Esophagus muscularis mucosa (tissue), 4 donors: ENCODE measurements at regions not wholly inside any gene's neighbourhood (a gene's known extent, or its start where the extent isn't known, plus 50 kb on each side); places are given as distances from the start of the nearest gene placed in this dataset.

ENCODE experiments used
- EP300 ChIP-seq: sonication (generic); formaldehyde crosslinking; IDR thresholded peaks from one replicate; pipeline ENCODE4 v1.6.1; 2017; ENCODE audit warnings: antibody characterized with exemption
- POLR2A ChIP-seq: fragments of 450-650 bp; IDR thresholded peaks from one replicate; pipeline ENCODE4 v1.6.1; 2017; ENCODE audit warnings: antibody characterized with exemption, moderate library complexity, mild to moderate bottlenecking, low read depth
- TF ChIP-seq, protein P1 (sequence below), 3 experiments: fragments of 200-600 bp in 2 of 3; fragments of 450-650 bp in 1 of 3; sonication (generic) in 2 of 3; IDR thresholded peaks; one replicate each; pipeline ENCODE4 v1.5.1; 2017 to 2019; ENCODE audit warnings: antibody characterized with exemption in 3 of 3, mild to moderate bottlenecking in 2 of 3, moderate library complexity in 1 of 3

DNA sequence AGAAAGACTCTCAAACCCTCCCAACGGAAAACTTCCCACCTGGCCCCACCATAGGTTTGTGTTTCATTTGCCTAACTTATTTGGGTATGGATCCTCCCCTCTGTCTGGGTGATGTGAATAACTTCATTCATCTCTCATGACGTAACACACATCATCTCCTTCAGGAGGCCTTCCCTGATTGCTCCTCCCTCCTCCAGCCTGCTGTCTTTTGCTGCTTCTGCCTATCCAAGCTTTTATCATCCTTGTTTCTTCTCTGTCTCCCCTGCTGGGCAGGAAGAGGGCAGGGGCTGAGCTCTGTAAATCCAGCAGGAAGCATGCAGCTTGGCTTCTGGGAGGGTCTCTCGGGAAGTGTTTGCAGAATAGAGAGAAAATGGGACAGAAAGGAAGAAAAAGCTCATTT is 766.0 kb upstream of the TBX3 start:
- no peak for TF ChIP-seq EP300
- TF ChIP-seq POLR2A, result no peak
- TF ChIP-seq, protein P1, sequence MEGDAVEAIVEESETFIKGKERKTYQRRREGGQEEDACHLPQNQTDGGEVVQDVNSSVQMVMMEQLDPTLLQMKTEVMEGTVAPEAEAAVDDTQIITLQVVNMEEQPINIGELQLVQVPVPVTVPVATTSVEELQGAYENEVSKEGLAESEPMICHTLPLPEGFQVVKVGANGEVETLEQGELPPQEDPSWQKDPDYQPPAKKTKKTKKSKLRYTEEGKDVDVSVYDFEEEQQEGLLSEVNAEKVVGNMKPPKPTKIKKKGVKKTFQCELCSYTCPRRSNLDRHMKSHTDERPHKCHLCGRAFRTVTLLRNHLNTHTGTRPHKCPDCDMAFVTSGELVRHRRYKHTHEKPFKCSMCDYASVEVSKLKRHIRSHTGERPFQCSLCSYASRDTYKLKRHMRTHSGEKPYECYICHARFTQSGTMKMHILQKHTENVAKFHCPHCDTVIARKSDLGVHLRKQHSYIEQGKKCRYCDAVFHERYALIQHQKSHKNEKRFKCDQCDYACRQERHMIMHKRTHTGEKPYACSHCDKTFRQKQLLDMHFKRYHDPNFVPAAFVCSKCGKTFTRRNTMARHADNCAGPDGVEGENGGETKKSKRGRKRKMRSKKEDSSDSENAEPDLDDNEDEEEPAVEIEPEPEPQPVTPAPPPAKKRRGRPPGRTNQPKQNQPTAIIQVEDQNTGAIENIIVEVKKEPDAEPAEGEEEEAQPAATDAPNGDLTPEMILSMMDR (IDR thresholded peaks at IDR 0.05), result no peak
